HepG2 (cell line): ENCODE measurements at regions not wholly inside any gene's neighbourhood (a gene's known extent, or its start where the extent isn't known, plus 50 kb on each side); places are given as distances from the start of the nearest gene placed in this dataset.

ENCODE experiments used
- GABPB1 ChIP-seq: IDR thresholded peaks from 2 replicates; pipeline ENCODE4 v1.6.1; 2016; ENCODE audit warnings: mild to moderate bottlenecking, missing genetic modification reagents, moderate library complexity, missing compliant biosample characterization
- GATA4 ChIP-seq: sonication (generic); IDR thresholded peaks from 2 replicates; pipeline ENCODE4 v1.6.1; 2016; ENCODE audit warnings: antibody characterized with exemption, low read depth, borderline replicate concordance
- SAP130 ChIP-seq: IDR thresholded peaks from 2 replicates; pipeline ENCODE4 v1.6.1; 2016; ENCODE audit warnings: low read depth
- SMAD1 ChIP-seq: sonication (generic); formaldehyde crosslinking; IDR thresholded peaks from 2 replicates; pipeline ENCODE4 v1.4.0; 2020; ENCODE audit warnings: missing genetic modification reagents, low read depth, mild to moderate bottlenecking, borderline replicate concordance
- SMAD9 ChIP-seq: sonication (generic); formaldehyde crosslinking; IDR thresholded peaks from 2 replicates; pipeline ENCODE4 v1.5.1; 2020; ENCODE audit warnings: mild to moderate bottlenecking, missing genetic modification reagents
- SOX5 ChIP-seq: IDR thresholded peaks from 2 replicates; pipeline ENCODE4 v1.6.1; 2016; ENCODE audit warnings: borderline replicate concordance
- SOX6 ChIP-seq, 2 experiments: fragments of 450-650 bp in 1 of 2; sonication (generic) in 1 of 2; formaldehyde crosslinking in 1 of 2; IDR thresholded peaks; 2 replicates each; pipeline versions ENCODE4 v1.4.0 to v1.6.1; 2017 to 2020; ENCODE audit warnings: antibody characterized with exemption in 1 of 2, mild to moderate bottlenecking in 1 of 2, missing genetic modification reagents in 1 of 2
- TOPORS ChIP-seq: sonication (generic); formaldehyde crosslinking; IDR thresholded peaks from 2 replicates; pipeline ENCODE4 v1.8.0; 2023; ENCODE audit warnings: mild to moderate bottlenecking, missing genetic modification reagents
- TP53 ChIP-seq: sonication (generic); formaldehyde crosslinking; conservative IDR thresholded peaks from 2 replicates; pipeline ENCODE4 v1.4.0; 2020; ENCODE audit warnings: missing genetic modification reagents
- ZBTB42 ChIP-seq: sonication (generic); formaldehyde crosslinking; IDR thresholded peaks from 2 replicates; pipeline ENCODE4 v1.5.0; 2020; ENCODE audit warnings: mild to moderate bottlenecking, missing genetic modification reagents
- ZNF605 ChIP-seq: sonication (generic); formaldehyde crosslinking; IDR thresholded peaks from 2 replicates; pipeline ENCODE4 v1.8.0; 2022; ENCODE audit warnings: mild to moderate bottlenecking, missing genetic modification reagents
- ZNF670 ChIP-seq: sonication (generic); formaldehyde crosslinking; IDR thresholded peaks from 2 replicates; pipeline ENCODE4 v1.8.0; 2022; ENCODE audit warnings: mild to moderate bottlenecking, missing genetic modification reagents, borderline replicate concordance
- ZNF746 ChIP-seq: sonication (generic); formaldehyde crosslinking; IDR thresholded peaks from 2 replicates; pipeline ENCODE4 v1.8.0; 2022; ENCODE audit warnings: mild to moderate bottlenecking, missing genetic modification reagents
- ZSCAN30 ChIP-seq: sonication (generic); formaldehyde crosslinking; IDR thresholded peaks from 2 replicates; pipeline ENCODE4 v1.5.0; 2020; ENCODE audit warnings: mild to moderate bottlenecking, missing genetic modification reagents
- TF ChIP-seq, protein P1 (sequence below): sonication (generic); formaldehyde crosslinking; conservative IDR thresholded peaks from 2 replicates; pipeline ENCODE4 v1.8.0; 2022; ENCODE audit warnings: mild to moderate bottlenecking, moderate library complexity, missing genetic modification reagents
- TF ChIP-seq, protein P2 (sequence below): sonication (generic); formaldehyde crosslinking; IDR thresholded peaks from 2 replicates; pipeline ENCODE4 v1.9.0; 2021; ENCODE audit warnings: mild to moderate bottlenecking, missing genetic modification reagents
- TF ChIP-seq, protein P3 (sequence below): sonication (generic); formaldehyde crosslinking; IDR thresholded peaks from 2 replicates; pipeline ENCODE4 v1.5.1; 2020; ENCODE audit warnings: mild to moderate bottlenecking, missing genetic modification reagents
- TF ChIP-seq, protein P4 (sequence below): sonication (generic); formaldehyde crosslinking; IDR thresholded peaks from 2 replicates; pipeline ENCODE4 v1.4.0; 2020; ENCODE audit warnings: missing genetic modification reagents, mild to moderate bottlenecking, borderline replicate concordance

DNA sequence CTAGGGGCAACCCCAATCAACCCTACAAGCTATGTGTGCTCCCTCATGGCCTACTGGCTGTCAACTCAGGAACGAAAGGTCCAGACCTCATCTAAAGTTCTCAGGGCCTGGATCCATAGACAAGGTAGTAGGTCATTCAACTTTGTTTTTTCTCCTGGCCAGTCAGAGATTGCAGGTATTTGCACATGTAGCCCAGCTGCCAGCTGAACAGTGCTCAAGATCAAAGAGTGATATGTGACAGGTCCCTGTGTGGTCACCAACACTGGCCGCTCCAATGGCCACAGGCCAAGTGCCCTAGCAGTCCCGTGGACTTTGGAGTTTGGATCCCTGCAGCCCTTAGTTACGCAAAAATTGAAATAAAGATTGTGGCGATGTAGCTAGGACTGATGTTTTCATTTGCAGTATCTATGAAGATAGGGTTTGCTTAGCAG, 60.6 kb upstream of the ATXN1 start (continued):
- TF ChIP-seq ZNF670 (CRISPR knock-in tag) (peak; percentile 99), SOX6 (IDR thresholded peaks at IDR 0.05) (no peak), SOX6 (CRISPR knock-in tag; IDR thresholded peaks at IDR 0.05) (peak; percentile 98), SMAD1 (CRISPR knock-in tag) (no peak), GABPB1 (peak; percentile 50), ZBTB42 (CRISPR knock-in tag) (peak; percentile 51; the same call in 1 of the 2 replicates), ZSCAN30 (peak; percentile 80; the same call in 1 of the 2 replicates), TP53 (CRISPR knock-in tag) (peak; percentile 72; the same call in 1 of the 2 replicates), TOPORS (CRISPR knock-in tag) (peak; percentile 96), SAP130 (CRISPR knock-in tag) (peak; percentile 99), SOX5 (CRISPR knock-in tag) (peak; percentile 97), GATA4 (no peak; the same call in 1 of the 2 replicates), ZNF746 (CRISPR knock-in tag) (peak; percentile 84), SMAD9 (CRISPR knock-in tag) (no peak), ZNF605 (peak; percentile 90)
- TF ChIP-seq, protein P1, sequence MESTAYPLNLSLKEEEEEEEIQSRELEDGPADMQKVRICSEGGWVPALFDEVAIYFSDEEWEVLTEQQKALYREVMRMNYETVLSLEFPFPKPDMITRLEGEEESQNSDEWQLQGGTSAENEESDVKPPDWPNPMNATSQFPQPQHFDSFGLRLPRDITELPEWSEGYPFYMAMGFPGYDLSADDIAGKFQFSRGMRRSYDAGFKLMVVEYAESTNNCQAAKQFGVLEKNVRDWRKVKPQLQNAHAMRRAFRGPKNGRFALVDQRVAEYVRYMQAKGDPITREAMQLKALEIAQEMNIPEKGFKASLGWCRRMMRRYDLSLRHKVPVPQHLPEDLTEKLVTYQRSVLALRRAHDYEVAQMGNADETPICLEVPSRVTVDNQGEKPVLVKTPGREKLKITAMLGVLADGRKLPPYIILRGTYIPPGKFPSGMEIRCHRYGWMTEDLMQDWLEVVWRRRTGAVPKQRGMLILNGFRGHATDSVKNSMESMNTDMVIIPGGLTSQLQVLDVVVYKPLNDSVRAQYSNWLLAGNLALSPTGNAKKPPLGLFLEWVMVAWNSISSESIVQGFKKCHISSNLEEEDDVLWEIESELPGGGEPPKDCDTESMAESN (CRISPR knock-in tag), result peak; percentile 94
- TF ChIP-seq, protein P2, sequence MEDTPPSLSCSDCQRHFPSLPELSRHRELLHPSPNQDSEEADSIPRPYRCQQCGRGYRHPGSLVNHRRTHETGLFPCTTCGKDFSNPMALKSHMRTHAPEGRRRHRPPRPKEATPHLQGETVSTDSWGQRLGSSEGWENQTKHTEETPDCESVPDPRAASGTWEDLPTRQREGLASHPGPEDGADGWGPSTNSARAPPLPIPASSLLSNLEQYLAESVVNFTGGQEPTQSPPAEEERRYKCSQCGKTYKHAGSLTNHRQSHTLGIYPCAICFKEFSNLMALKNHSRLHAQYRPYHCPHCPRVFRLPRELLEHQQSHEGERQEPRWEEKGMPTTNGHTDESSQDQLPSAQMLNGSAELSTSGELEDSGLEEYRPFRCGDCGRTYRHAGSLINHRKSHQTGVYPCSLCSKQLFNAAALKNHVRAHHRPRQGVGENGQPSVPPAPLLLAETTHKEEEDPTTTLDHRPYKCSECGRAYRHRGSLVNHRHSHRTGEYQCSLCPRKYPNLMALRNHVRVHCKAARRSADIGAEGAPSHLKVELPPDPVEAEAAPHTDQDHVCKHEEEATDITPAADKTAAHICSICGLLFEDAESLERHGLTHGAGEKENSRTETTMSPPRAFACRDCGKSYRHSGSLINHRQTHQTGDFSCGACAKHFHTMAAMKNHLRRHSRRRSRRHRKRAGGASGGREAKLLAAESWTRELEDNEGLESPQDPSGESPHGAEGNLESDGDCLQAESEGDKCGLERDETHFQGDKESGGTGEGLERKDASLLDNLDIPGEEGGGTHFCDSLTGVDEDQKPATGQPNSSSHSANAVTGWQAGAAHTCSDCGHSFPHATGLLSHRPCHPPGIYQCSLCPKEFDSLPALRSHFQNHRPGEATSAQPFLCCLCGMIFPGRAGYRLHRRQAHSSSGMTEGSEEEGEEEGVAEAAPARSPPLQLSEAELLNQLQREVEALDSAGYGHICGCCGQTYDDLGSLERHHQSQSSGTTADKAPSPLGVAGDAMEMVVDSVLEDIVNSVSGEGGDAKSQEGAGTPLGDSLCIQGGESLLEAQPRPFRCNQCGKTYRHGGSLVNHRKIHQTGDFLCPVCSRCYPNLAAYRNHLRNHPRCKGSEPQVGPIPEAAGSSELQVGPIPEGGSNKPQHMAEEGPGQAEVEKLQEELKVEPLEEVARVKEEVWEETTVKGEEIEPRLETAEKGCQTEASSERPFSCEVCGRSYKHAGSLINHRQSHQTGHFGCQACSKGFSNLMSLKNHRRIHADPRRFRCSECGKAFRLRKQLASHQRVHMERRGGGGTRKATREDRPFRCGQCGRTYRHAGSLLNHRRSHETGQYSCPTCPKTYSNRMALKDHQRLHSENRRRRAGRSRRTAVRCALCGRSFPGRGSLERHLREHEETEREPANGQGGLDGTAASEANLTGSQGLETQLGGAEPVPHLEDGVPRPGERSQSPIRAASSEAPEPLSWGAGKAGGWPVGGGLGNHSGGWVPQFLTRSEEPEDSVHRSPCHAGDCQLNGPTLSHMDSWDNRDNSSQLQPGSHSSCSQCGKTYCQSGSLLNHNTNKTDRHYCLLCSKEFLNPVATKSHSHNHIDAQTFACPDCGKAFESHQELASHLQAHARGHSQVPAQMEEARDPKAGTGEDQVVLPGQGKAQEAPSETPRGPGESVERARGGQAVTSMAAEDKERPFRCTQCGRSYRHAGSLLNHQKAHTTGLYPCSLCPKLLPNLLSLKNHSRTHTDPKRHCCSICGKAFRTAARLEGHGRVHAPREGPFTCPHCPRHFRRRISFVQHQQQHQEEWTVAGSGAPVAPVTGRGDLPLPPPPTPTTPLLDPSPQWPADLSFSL (CRISPR knock-in tag), result peak; percentile 56; the same call in 1 of the 2 replicates
- TF ChIP-seq, protein P3, sequence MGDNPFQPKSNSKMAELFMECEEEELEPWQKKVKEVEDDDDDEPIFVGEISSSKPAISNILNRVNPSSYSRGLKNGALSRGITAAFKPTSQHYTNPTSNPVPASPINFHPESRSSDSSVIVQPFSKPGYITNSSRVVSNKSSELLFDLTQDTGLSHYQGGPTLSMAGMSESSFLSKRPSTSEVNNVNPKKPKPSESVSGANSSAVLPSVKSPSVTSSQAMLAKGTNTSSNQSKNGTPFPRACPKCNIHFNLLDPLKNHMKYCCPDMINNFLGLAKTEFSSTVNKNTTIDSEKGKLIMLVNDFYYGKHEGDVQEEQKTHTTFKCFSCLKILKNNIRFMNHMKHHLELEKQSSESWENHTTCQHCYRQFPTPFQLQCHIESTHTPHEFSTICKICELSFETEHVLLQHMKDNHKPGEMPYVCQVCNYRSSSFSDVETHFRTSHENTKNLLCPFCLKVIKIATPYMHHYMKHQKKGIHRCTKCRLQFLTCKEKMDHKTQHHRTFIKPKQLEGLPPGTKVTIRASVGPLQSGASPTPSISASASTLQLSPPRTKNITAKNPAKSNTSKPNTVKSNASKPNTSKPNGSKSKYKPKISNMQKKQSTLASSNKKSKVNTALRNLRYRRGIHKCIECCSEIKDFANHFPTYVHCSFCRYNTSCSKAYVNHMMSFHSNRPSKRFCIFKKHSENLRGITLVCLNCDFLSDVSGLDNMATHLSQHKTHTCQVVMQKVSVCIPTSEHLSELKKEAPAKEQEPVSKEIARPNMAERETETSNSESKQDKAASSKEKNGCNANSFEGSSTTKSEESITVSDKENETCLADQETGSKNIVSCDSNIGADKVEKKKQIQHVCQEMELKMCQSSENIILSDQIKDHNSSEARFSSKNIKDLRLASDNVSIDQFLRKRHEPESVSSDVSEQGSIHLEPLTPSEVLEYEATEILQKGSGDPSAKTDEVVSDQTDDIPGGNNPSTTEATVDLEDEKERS, result peak; percentile 98
- TF ChIP-seq, protein P4, sequence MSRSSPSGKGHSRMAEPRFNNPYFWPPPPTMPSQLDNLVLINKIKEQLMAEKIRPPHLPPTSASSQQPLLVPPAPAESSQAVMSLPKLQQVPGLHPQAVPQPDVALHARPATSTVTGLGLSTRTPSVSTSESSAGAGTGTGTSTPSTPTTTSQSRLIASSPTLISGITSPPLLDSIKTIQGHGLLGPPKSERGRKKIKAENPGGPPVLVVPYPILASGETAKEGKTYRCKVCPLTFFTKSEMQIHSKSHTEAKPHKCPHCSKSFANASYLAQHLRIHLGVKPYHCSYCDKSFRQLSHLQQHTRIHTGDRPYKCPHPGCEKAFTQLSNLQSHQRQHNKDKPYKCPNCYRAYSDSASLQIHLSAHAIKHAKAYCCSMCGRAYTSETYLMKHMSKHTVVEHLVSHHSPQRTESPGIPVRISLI (CRISPR knock-in tag), result peak; percentile 91
